Kidney epithelial cell (primary cell): ENCODE measurements at regions not wholly inside any gene's neighbourhood (a gene's known extent, or its start where the extent isn't known, plus 50 kb on each side); places are given as distances from the start of the nearest gene placed in this dataset.
"Not testable (repeated sequence)": the region's sequence is repeated elsewhere in the genome, so short reads cannot be mapped to it uniquely, and the experiment has no call there.

Experiments used
- DNase-seq: peaks from one replicate; pipeline ENCODE4 v3.0.0-alpha.2; 2010; ENCODE audit warnings: low read depth
- H3K27me3 ChIP-seq: 2 replicates; pipeline ENCODE4 v1.6.0; 2011; ENCODE audit warnings: low read length; ENCODE audit not compliant: control insufficient read depth, insufficient read depth
- H3K36me3 ChIP-seq: 2 replicates; pipeline ENCODE4 v1.5.1; 2011; ENCODE audit warnings: low read length; ENCODE audit not compliant: control insufficient read depth, insufficient read depth
- H3K4me3 ChIP-seq: 2 replicates; pipeline ENCODE4 v1.5.1; 2011; ENCODE audit warnings: low read depth, mild to moderate bottlenecking, control low read depth, low read length
- TF ChIP-seq, protein P1 (sequence below): IDR thresholded peaks from 2 replicates; pipeline ENCODE4 v1.5.1; 2011; ENCODE audit warnings: mild to moderate bottlenecking, moderate library complexity, low read length, control low read depth, inconsistent platforms; ENCODE audit not compliant: insufficient read depth, poor library complexity, severe bottlenecking

- Histone ChIP-seq H3K36me3 (no peaks in the 10 kb centered on the region), H3K27me3 (no peaks in the 10 kb centered on the region), H3K4me3 (no peak overlapping the region)
- DNase-seq, result no peak
- TF ChIP-seq, protein P1, sequence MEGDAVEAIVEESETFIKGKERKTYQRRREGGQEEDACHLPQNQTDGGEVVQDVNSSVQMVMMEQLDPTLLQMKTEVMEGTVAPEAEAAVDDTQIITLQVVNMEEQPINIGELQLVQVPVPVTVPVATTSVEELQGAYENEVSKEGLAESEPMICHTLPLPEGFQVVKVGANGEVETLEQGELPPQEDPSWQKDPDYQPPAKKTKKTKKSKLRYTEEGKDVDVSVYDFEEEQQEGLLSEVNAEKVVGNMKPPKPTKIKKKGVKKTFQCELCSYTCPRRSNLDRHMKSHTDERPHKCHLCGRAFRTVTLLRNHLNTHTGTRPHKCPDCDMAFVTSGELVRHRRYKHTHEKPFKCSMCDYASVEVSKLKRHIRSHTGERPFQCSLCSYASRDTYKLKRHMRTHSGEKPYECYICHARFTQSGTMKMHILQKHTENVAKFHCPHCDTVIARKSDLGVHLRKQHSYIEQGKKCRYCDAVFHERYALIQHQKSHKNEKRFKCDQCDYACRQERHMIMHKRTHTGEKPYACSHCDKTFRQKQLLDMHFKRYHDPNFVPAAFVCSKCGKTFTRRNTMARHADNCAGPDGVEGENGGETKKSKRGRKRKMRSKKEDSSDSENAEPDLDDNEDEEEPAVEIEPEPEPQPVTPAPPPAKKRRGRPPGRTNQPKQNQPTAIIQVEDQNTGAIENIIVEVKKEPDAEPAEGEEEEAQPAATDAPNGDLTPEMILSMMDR, result no peak
These were observed 90.1 kb upstream of the KCNJ18 start for GRCh38 chr17:21602176-21602575.

DNA sequence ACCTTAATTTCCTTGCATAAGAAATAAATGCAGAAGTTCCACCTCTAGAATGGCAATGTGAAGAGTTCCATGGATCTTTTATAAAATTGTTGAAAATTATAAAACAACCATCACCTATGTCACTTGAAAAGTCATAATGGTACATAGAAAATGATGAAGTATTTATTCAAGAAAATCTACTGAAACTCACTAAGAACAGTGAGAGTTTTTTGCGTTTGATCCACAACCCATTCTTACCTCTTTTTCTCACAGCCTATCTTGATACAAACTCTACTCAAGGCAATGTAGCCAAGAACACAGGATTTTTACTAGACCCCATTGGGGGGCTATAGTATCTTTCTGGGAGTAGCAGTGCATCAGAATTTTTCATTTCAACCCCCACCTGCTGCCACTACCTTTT is 89.0 kb upstream of the KCNJ18 start:
- H3K36me3 ChIP-seq, DNase-seq, H3K27me3 ChIP-seq, H3K4me3 ChIP-seq: not testable (repeated sequence)

GRCh38 chr17:21611443-21611842 is 80.9 kb upstream of the KCNJ18 start:
- not testable (repeated sequence) for H3K36me3 ChIP-seq, H3K4me3 ChIP-seq, H3K27me3 ChIP-seq, DNase-seq

DNA sequence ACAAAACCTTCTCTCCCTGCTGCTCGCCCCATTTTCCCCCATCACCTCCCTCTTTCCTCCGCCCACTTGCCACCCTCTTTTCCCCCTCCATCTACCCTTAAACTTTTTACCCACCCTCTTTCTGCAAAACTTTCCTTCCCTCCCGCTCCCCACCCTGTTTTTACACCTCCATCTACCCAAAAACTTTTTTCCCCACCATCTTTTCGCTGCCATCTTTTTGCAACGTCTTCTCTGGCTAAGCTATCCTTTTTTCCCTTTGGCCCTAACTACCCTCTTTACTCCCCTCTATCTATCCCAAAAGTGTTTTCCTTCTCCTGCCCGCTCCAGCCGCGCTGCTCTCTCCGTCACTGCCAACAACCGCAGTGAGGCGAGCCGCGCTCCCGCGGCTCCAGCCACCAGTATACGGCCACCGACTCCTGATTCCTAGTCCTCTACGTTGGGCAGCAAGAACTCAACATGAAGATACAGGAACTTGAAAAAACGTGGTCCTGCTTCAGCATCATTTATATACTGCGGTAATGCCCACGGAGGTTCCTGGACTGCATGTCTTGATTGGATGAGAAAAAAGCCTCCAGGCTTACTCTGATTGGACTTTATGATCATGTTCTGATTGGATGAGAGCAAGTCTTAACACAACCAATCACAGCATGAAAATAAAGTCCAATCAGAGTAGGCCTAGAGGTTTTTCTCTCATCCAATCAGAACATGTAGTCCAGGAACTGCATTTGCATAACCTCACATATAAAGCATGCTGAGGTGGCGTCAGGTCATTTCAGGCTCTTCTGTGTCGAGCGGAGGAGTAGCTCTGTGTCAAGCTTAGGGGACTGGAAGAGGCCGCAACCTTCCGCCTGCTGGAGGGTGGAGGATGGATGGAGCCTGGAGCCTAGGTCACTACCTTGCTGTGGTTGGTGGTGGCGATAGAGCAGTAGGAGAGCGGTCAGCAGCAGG is 79.9 kb upstream of the KCNJ18 start:
- not testable (repeated sequence) for DNase-seq, H3K36me3 ChIP-seq, H3K27me3 ChIP-seq, H3K4me3 ChIP-seq

GRCh38 chr17:21613071-21613429 is 79.3 kb upstream of the KCNJ18 start:
- Histone ChIP-seq H3K4me3 (no peak overlapping the region), H3K27me3 (no peaks in the 10 kb centered on the region), H3K36me3 (no peaks in the 10 kb centered on the region)
- DNase-seq, result no peak
- TF ChIP-seq, protein P1, result no peak

GRCh38 chr17:21626987-21627386 is 65.3 kb upstream of the KCNJ18 start:
- not testable (repeated sequence) for H3K36me3 ChIP-seq, H3K27me3 ChIP-seq, DNase-seq, H3K4me3 ChIP-seq
